Stomach (tissue), 4 donors: ENCODE measurements at regions not wholly inside any gene's neighbourhood (a gene's known extent, or its start where the extent isn't known, plus 50 kb on each side); places are given as distances from the start of the nearest gene placed in this dataset.

Experiments used
- POLR2A ChIP-seq, 4 donors: fragments of 450-650 bp; IDR thresholded peaks; one replicate each; pipeline ENCODE4 v1.6.1; 2016; ENCODE audit warnings: antibody characterized with exemption in 4 of 4, control low read depth in 2 of 4, mild to moderate bottlenecking in 1 of 4, moderate library complexity in 1 of 4
- POLR2AphosphoS5 ChIP-seq, 3 donors: sonication (generic); formaldehyde crosslinking; IDR thresholded peaks; one replicate each; pipeline ENCODE4 v1.6.1; 2016; ENCODE audit warnings: antibody characterized with exemption in 3 of 3
- TF ChIP-seq, protein P1 (sequence below), 7 experiments: fragments of 450-650 bp in 4 of 7; fragments of 200-600 bp in 3 of 7; sonication (generic) in 3 of 7; IDR thresholded peaks; one replicate each; pipeline ENCODE4 v1.5.1; 2016 to 2019; ENCODE audit warnings: antibody characterized with exemption in 7 of 7, control low read depth in 2 of 7, mild to moderate bottlenecking in 1 of 7

- TF ChIP-seq, protein P1, sequence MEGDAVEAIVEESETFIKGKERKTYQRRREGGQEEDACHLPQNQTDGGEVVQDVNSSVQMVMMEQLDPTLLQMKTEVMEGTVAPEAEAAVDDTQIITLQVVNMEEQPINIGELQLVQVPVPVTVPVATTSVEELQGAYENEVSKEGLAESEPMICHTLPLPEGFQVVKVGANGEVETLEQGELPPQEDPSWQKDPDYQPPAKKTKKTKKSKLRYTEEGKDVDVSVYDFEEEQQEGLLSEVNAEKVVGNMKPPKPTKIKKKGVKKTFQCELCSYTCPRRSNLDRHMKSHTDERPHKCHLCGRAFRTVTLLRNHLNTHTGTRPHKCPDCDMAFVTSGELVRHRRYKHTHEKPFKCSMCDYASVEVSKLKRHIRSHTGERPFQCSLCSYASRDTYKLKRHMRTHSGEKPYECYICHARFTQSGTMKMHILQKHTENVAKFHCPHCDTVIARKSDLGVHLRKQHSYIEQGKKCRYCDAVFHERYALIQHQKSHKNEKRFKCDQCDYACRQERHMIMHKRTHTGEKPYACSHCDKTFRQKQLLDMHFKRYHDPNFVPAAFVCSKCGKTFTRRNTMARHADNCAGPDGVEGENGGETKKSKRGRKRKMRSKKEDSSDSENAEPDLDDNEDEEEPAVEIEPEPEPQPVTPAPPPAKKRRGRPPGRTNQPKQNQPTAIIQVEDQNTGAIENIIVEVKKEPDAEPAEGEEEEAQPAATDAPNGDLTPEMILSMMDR (IDR thresholded peaks at IDR 0.05), result no peak
- TF ChIP-seq POLR2AphosphoS5 (IDR thresholded peaks at IDR 0.05), result no peak
- no peak for TF ChIP-seq POLR2A (IDR thresholded peaks at IDR 0.05)
Observed at GRCh38 chr13:38262211-38262610, 87.4 kb upstream of the UFM1 start.
